Osteoblast (primary cell): ENCODE measurements at regions not wholly inside any gene's neighbourhood (a gene's known extent, or its start where the extent isn't known, plus 50 kb on each side); places are given as distances from the start of the nearest gene placed in this dataset.
"Not testable (repeated sequence)": the region's sequence is repeated elsewhere in the genome, so short reads cannot be mapped to it uniquely, and the experiment has no call there.

Experiments
- DNase-seq: peaks from one replicate; pipeline ENCODE4 v3.0.0; 2011; ENCODE audit warnings: low spot score, mixed read lengths; ENCODE audit not compliant: insufficient read length; ENCODE audit errors: missing footprints
- H2AFZ ChIP-seq: 2 replicates; pipeline ENCODE4 v1.6.0; 2011; ENCODE audit warnings: mild to moderate bottlenecking, low read length
- H3K27ac ChIP-seq: 2 replicates; pipeline ENCODE4 v1.5.1; 2011; ENCODE audit warnings: mild to moderate bottlenecking, low read depth, low read length, moderate library complexity
- H3K27me3 ChIP-seq: 2 replicates; pipeline ENCODE4 v1.6.0; 2012; ENCODE audit warnings: mild to moderate bottlenecking, control low read depth, inconsistent platforms, low read length, moderate library complexity; ENCODE audit not compliant: insufficient read depth
- H3K36me3 ChIP-seq: 2 replicates; pipeline ENCODE4 v1.5.1; 2011; ENCODE audit warnings: mild to moderate bottlenecking, low read length, control low read depth, moderate library complexity; ENCODE audit not compliant: insufficient read depth
- H3K4me1 ChIP-seq: 2 replicates; pipeline ENCODE4 v1.5.1; 2011; ENCODE audit warnings: mild to moderate bottlenecking, low read length, control low read depth, moderate library complexity; ENCODE audit not compliant: insufficient read depth
- H3K4me2 ChIP-seq: 2 replicates; pipeline ENCODE4 v1.6.0; 2011; ENCODE audit warnings: mild to moderate bottlenecking, low read length; ENCODE audit not compliant: insufficient read depth
- H3K4me3 ChIP-seq: fragments of 200-600 bp; sonication (generic); 3 replicates; pipeline ENCODE4 v1.5.1; 2012; ENCODE audit warnings: mild to moderate bottlenecking, low read length, inconsistent platforms; ENCODE audit not compliant: insufficient read depth
- H3K79me2 ChIP-seq: 2 replicates; pipeline ENCODE4 v1.6.0; 2012; ENCODE audit warnings: mild to moderate bottlenecking, low read length, control low read depth, inconsistent platforms; ENCODE audit not compliant: insufficient read depth
- H3K9me3 ChIP-seq: 2 replicates; pipeline ENCODE4 v1.5.1; 2011; ENCODE audit warnings: low read depth, low read length, control low read depth
- H4K20me1 ChIP-seq: 2 replicates; pipeline ENCODE4 v1.6.0; 2012; ENCODE audit warnings: mild to moderate bottlenecking, low read length, control low read depth; ENCODE audit not compliant: insufficient read depth
- CTCF ChIP-seq: IDR thresholded peaks from 2 replicates; pipeline ENCODE4 v1.5.1; 2011; ENCODE audit warnings: mild to moderate bottlenecking, low read depth, low read length, moderate library complexity; ENCODE audit errors: extremely low read depth

- DNase-seq = no peak
- Histone ChIP-seq H3K4me1 (no peaks in the 10 kb centered on the region), H2AFZ (no peak overlapping the region), H3K9me3 (no peaks in the 10 kb centered on the region), H3K27me3 (no peaks in the 10 kb centered on the region), H4K20me1 (no peaks in the 10 kb centered on the region), H3K4me3 (no peak overlapping the region), H3K4me2 (no peak overlapping the region), H3K79me2 (no peaks in the 10 kb centered on the region), H3K36me3 (no peaks in the 10 kb centered on the region), H3K27ac (no peak overlapping the region)
- TF ChIP-seq CTCF = no peak
These were observed 144.2 kb downstream of the PABPC4L start for GRCh38 chr4:134057356-134057755.

- not testable (repeated sequence) for H3K36me3 ChIP-seq, H3K27me3 ChIP-seq, H3K79me2 ChIP-seq, H3K9me3 ChIP-seq, H3K4me2 ChIP-seq, H2AFZ ChIP-seq, H3K4me3 ChIP-seq, H3K27ac ChIP-seq, DNase-seq, H3K4me1 ChIP-seq, H4K20me1 ChIP-seq
These were observed 155.4 kb downstream of the PABPC4L start for GRCh38 chr4:134046221-134046620.

GRCh38 chr4:134045411-134045810 lies 156.2 kb downstream of the PABPC4L start:
- Histone ChIP-seq H3K9me3 (no peaks in the 10 kb centered on the region), H3K79me2 (no peaks in the 10 kb centered on the region), H3K4me2 (no peak overlapping the region), H3K4me1 (no peaks in the 10 kb centered on the region), H4K20me1 (no peaks in the 10 kb centered on the region), H3K4me3 (no peak overlapping the region), H3K27ac (no peak overlapping the region), H3K27me3 (no peaks in the 10 kb centered on the region), H2AFZ (no peak overlapping the region), H3K36me3 (no peaks in the 10 kb centered on the region)
- no peak for DNase-seq
- TF ChIP-seq CTCF = no peak

- Histone ChIP-seq H3K9me3 (no peaks in the 10 kb centered on the region), H4K20me1 (no peaks in the 10 kb centered on the region), H3K79me2 (no peaks in the 10 kb centered on the region), H3K27me3 (no peaks in the 10 kb centered on the region), H2AFZ (no peak overlapping the region), H3K4me2 (no peak overlapping the region), H3K4me1 (no peaks in the 10 kb centered on the region), H3K27ac (no peak overlapping the region), H3K4me3 (no peak overlapping the region), H3K36me3 (no peaks in the 10 kb centered on the region)
- TF ChIP-seq CTCF = no peak
- DNase-seq = no peak
These were observed 158.3 kb downstream of the PABPC4L start for GRCh38 chr4:134043266-134043665.

GRCh38 chr4:134028421-134028820 lies 173.2 kb downstream of the PABPC4L start:
- no peaks in the 10 kb centered on the region for H3K4me1 ChIP-seq
- no peak for DNase-seq
- no peaks in the 10 kb centered on the region for H3K27me3 ChIP-seq
- H3K27ac ChIP-seq = no peak overlapping the region
- no peak overlapping the region for H3K4me2 ChIP-seq
- no peak overlapping the region for H2AFZ ChIP-seq
- no peak for TF ChIP-seq CTCF
- H4K20me1 ChIP-seq = no peaks in the 10 kb centered on the region
- H3K79me2 ChIP-seq = no peaks in the 10 kb centered on the region
- no peaks in the 10 kb centered on the region for H3K9me3 ChIP-seq
- H3K36me3 ChIP-seq = no peaks in the 10 kb centered on the region
- H3K4me3 ChIP-seq = no peak overlapping the region
